ENCODE measurements at regions not wholly inside any gene's neighbourhood (a gene's known extent, or its start where the extent isn't known, plus 50 kb on each side); places are given as distances from the start of the nearest gene placed in this dataset.

- TF ChIP-seq CTCF (IDR thresholded peaks at IDR 0.05) (no peak), POLR2A (IDR thresholded peaks at IDR 0.05) (no peak)
Observed at GRCh38 chr14:84929086-84929485, 600.9 kb upstream of the FLRT2 start.
